ENCODE measurements at regions not wholly inside any gene's neighbourhood (a gene's known extent, or its start where the extent isn't known, plus 50 kb on each side); places are given as distances from the start of the nearest gene placed in this dataset.

DNA sequence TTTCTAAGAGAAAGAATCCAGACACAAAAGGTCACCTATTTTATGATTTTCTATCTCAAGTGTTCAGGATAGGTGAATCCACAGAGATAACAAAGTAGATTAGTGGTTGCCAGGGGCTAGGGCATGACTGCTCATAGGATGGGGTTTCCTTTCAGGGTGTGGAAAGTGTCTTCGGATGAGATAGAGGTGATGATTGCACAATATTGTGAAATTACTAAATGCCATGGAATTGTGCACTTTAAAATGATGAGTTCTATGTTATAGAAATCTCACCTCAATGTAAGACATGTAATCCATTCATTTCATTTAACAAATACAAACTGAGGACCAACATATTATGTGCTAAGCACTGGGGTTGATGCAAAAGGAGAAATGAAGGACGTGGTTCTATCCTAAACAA lies 76.4 kb upstream of the GALNT17 start:
- Histone ChIP-seq H3K4me3 (replicated peaks in 1 of 3; ENCODE audit: low read depth in 2 of 3, low read length in 3 of 3) (no peak overlapping the region), H3K27ac (ENCODE audit: low read depth in 1 of 2, low read length in 2 of 2) (no peak overlapping the region), H3K4me2 (replicated peaks; ENCODE audit: extremely low read depth, low read length, poor library complexity, severe bottlenecking) (no peak overlapping the region), H2AFZ (ENCODE audit: insufficient read depth, low read depth, low read length, poor library complexity, severe bottlenecking) (no peak overlapping the region), H3K9me3 (replicated peaks in 1 of 2; ENCODE audit: control insufficient read depth in 1 of 2, insufficient read depth in 1 of 2, low read length in 2 of 2) (peaks cover 22 to 24% of the 10 kb centered on the region in 2 donors), H3K4me1 (ENCODE audit: control insufficient read depth in 1 of 2, insufficient read depth in 2 of 2, low read length in 2 of 2) (no peaks in the 10 kb centered on the region), H4K20me1 (ENCODE audit: insufficient read depth, low read length) (no peaks in the 10 kb centered on the region), H3K9ac (ENCODE audit: insufficient read depth, low read length, poor library complexity, severe bottlenecking) (no peak overlapping the region), H3K79me2 (ENCODE audit: insufficient read depth, low read length) (no peaks in the 10 kb centered on the region), H3K36me3 (replicated peaks in 1 of 2; ENCODE audit: control insufficient read depth in 1 of 2, insufficient read depth in 2 of 2, low read length in 2 of 2) (no peaks in the 10 kb centered on the region), H3K27me3 (ENCODE audit: control insufficient read depth in 2 of 2, insufficient read depth in 2 of 2, low read length in 2 of 2) (no peaks in the 10 kb centered on the region)
- peaks cover 2 to 22% (median 16%) of the 10 kb centered on the region in 7 donors for H3K9me3 Mint-ChIP-seq
- no peak overlapping the region for H3K27ac Mint-ChIP-seq
- TF ChIP-seq, protein P1, sequence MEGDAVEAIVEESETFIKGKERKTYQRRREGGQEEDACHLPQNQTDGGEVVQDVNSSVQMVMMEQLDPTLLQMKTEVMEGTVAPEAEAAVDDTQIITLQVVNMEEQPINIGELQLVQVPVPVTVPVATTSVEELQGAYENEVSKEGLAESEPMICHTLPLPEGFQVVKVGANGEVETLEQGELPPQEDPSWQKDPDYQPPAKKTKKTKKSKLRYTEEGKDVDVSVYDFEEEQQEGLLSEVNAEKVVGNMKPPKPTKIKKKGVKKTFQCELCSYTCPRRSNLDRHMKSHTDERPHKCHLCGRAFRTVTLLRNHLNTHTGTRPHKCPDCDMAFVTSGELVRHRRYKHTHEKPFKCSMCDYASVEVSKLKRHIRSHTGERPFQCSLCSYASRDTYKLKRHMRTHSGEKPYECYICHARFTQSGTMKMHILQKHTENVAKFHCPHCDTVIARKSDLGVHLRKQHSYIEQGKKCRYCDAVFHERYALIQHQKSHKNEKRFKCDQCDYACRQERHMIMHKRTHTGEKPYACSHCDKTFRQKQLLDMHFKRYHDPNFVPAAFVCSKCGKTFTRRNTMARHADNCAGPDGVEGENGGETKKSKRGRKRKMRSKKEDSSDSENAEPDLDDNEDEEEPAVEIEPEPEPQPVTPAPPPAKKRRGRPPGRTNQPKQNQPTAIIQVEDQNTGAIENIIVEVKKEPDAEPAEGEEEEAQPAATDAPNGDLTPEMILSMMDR (IDR thresholded peaks at IDR 0.05), result no peak
- no peaks in the 10 kb centered on the region for H3K27me3 Mint-ChIP-seq (ENCODE audit: low read depth in 3 of 3)
- WGBS (ENCODE audit: insufficient coverage), result no CpG with 5 or more reads among the region's 2 CpGs
- no peak overlapping the region for H3K4me3 Mint-ChIP-seq
- intact Hi-C loops (cut with micrococcal nuclease), result no loop called here
- H3K36me3 Mint-ChIP-seq, result no peaks in the 10 kb centered on the region
- no peaks in the 10 kb centered on the region for H3K4me1 Mint-ChIP-seq
- DNase-seq, result no peak

DNA sequence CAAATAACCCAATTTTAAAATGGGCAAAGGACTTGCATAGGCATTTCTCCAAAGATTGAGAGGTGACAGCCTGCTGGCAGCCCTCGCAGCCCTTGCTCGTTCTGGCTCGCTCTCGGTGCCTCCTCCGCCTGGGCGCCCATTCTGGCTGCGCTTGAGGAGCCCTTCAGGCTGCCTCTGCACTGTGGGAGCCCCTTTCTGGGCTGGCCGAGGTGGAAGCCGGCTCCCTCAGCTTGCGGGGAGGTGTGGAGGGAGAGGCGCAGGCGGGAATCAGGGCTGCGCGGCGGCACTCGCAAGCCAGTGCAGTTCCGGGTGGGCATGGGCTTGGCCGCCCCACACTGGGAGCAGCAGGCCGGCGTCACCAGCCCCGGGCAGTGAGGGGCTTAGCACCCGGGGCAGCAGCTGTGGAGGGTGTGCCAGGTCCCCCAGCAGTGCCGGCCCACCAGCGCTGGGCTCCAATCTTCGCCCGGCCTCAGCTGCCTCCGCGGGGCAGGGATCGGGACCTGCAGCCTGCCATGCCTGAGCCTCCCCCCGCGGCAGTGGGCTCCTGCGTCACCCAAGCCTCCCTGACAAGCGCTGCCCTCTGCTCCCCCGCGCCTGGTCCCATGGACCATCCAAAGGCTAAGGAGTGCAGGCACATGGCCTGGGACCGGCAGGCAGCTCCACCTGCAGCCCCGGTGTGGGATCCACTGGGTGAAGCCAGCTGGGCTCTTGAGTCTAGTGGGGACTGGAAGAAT lies 54.0 kb upstream of the GALNT17 start:
- DNase-seq, result no peak
- peaks cover 27 to 47% (median 31%) of the 10 kb centered on the region in 7 donors for H3K9me3 Mint-ChIP-seq
- H3K27me3 Mint-ChIP-seq (ENCODE audit: low read depth in 3 of 3), result peaks cover 0 to 1% (median 0%) of the 10 kb centered on the region in 3 donors
- Histone ChIP-seq H4K20me1 (ENCODE audit: insufficient read depth, low read length) (no peaks in the 10 kb centered on the region), H3K9ac (ENCODE audit: insufficient read depth, low read length, poor library complexity, severe bottlenecking) (no peak overlapping the region), H3K36me3 (replicated peaks in 1 of 2; ENCODE audit: control insufficient read depth in 1 of 2, insufficient read depth in 2 of 2, low read length in 2 of 2) (no peaks in the 10 kb centered on the region), H3K27me3 (ENCODE audit: control insufficient read depth in 2 of 2, insufficient read depth in 2 of 2, low read length in 2 of 2) (no peaks in the 10 kb centered on the region), H3K9me3 (replicated peaks in 1 of 2; ENCODE audit: control insufficient read depth in 1 of 2, insufficient read depth in 1 of 2, low read length in 2 of 2) (peaks cover 47 to 52% of the 10 kb centered on the region in 2 donors), H2AFZ (ENCODE audit: insufficient read depth, low read depth, low read length, poor library complexity, severe bottlenecking) (no peak overlapping the region), H3K4me3 (replicated peaks in 1 of 3; ENCODE audit: low read depth in 2 of 3, low read length in 3 of 3) (no peak overlapping the region), H3K79me2 (ENCODE audit: insufficient read depth, low read length) (no peaks in the 10 kb centered on the region), H3K4me1 (ENCODE audit: control insufficient read depth in 1 of 2, insufficient read depth in 2 of 2, low read length in 2 of 2) (no peaks in the 10 kb centered on the region), H3K4me2 (replicated peaks; ENCODE audit: extremely low read depth, low read length, poor library complexity, severe bottlenecking) (no peak overlapping the region), H3K27ac (ENCODE audit: low read depth in 1 of 2, low read length in 2 of 2) (no peak overlapping the region)
- H3K4me1 Mint-ChIP-seq, result no peaks in the 10 kb centered on the region
- no peak overlapping the region for H3K27ac Mint-ChIP-seq
- H3K36me3 Mint-ChIP-seq, result no peaks in the 10 kb centered on the region
- WGBS (ENCODE audit: insufficient coverage), result 93% methylated on average over 32 of the region's 37 CpGs
- H3K4me3 Mint-ChIP-seq, result no peak overlapping the region
- intact Hi-C loops (cut with micrococcal nuclease), result no loop called here
- TF ChIP-seq, protein P1 (IDR thresholded peaks at IDR 0.05), result no peak

All from CD14-positive monocyte (primary cell).